ENCODE measurements at regions not wholly inside any gene's neighbourhood (a gene's known extent, or its start where the extent isn't known, plus 50 kb on each side); places are given as distances from the start of the nearest gene placed in this dataset.

- DNase-seq, result no peak
Observed at GRCh38 chr16:66167564-66168291, 198.8 kb upstream of the CDH5 start.

DNA sequence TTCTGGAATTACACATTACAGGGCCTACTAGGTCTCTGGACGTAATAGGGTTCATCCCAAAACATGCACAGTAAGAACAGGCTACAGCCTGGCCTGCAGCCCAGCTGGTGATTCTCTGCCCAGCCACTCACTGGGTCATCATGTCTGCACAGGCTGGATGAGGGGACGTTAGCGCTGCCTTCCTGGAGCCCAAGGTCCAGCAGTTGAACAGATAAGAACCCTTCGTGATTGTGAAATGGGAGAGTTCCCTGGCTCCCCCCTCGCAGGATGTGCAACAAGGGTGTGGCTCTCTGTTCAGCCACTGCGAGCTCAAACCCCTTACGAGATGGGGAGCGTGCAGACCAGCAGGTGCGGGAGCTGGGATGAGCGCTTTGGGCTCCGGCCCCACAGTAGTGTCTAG lies 200.0 kb upstream of the CDH5 start:
- no peak for DNase-seq

- DNase-seq, result no peak
Observed at GRCh38 chr16:66165879-66166278, 200.6 kb upstream of the CDH5 start.

- DNase-seq, result no peak
Observed at GRCh38 chr16:66164581-66165247, 201.8 kb upstream of the CDH5 start.

DNA sequence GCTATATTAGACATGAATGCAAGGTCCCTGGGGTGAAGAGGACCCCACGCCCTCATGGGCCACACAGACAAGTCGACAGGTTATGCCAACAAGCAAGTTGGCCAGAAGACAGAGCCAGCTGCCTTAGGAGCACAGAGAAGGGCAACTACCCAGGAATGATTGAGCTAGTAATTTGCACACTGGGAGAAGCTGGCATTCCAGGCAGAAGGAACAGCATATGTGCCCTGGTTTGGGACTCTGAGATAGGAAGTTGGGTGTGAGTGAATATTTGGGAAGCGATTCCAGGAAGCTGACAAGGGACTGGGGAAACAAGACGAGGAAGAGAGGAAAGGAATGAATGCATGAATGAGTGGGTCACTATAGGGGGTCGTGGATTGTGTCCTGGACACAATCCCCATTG lies 203.7 kb upstream of the CDH5 start:
- no peak for DNase-seq

DNA sequence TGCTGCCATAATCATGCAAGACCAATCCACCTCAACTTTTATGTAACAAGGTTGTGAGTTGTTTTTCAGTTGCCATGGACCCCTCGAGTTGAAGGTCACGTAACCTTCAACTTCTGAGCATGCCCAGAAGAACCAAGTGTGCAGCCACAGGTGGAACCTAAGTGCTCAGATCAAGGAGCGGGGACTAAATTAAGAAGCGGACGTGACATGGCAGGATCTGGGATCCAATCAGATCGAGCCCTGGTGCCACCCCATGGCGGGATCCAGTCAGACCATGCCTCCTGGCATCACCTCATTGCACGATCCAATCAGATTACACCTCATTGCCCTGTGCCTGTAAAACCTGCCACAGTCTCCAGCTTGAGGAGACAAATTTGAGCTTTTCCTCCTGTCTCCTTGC lies 204.5 kb upstream of the CDH5 start:
- no peak for DNase-seq

DNA sequence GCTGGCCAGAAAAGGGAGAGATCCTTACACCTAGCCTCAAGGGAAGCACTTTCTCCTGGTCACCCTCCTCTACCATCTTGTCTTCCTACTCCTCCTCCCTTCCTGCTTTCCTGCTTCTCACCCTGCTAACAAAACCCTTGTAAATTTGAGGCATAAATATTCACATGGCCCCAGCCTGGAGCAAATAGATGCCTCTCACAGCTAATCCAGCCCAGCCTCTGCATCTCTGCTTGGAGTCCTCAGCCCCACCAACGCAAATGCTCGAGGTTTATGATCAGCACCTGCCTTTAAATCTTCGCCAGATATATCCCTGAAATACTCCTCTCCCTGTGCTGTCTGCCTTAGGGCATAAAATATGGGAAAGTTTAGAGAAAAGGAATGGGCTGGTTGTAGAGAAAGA lies 205.2 kb upstream of the CDH5 start:
- DNase-seq, result no peak

DNA sequence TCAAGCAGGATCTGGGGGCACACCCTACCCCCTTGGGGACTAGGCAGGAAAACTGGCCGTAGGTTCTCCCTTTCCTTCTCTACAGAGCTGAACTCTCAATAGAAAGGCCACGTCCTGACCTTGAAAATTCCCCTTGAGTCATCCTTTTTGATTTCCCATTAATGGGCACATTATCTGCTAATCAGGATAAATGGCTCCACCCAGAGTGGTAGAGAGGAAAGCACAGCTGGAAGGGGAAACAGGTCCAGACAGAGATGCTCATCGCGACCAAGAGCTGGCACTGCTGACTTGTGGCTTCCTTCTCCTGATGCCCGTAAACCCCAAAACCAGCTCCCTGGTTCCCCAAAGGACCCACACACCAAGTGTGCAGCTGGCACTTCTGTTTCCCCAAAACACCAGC lies 206.5 kb upstream of the CDH5 start:
- DNase-seq, result no peak

- DNase-seq, result no peak
Observed at GRCh38 chr16:66156538-66156937, 210.0 kb upstream of the CDH5 start.

- DNase-seq, result no peak
Observed at GRCh38 chr16:66155933-66156332, 210.6 kb upstream of the CDH5 start.

- no peak for DNase-seq
Observed at GRCh38 chr16:66154801-66155200, 211.7 kb upstream of the CDH5 start.

GRCh38 chr16:66152823-66153393 lies 213.6 kb upstream of the CDH5 start:
- no peak for DNase-seq

GRCh38 chr16:66152181-66152580 lies 214.3 kb upstream of the CDH5 start:
- no peak for DNase-seq

- DNase-seq, result no peak
Observed at GRCh38 chr16:66150698-66151482, 215.6 kb upstream of the CDH5 start.

DNA sequence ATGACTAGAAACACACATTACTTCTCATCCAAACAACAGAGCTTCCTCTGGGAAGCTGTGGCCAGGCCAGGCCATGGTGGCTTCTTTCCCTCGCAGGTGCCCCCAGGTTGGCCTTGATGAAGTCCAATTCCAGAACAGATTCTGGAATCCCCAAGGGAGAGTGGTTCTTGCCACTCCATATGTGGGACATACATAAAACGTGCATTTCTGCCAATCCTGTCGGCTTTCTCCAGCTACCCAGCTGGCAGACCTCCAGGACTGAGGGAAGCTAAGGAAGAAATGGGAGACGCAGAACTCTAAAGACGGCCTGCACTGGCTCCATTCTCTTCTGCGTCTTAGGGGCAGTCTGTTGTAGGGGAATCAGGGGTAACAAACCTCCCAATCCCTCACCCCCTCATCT lies 219.2 kb upstream of the CDH5 start:
- no peak for DNase-seq

GRCh38 chr16:66146798-66147197 lies 219.7 kb upstream of the CDH5 start:
- DNase-seq, result no peak

- no peak for DNase-seq
Observed at GRCh38 chr16:66144641-66145040, 221.8 kb upstream of the CDH5 start.

DNA sequence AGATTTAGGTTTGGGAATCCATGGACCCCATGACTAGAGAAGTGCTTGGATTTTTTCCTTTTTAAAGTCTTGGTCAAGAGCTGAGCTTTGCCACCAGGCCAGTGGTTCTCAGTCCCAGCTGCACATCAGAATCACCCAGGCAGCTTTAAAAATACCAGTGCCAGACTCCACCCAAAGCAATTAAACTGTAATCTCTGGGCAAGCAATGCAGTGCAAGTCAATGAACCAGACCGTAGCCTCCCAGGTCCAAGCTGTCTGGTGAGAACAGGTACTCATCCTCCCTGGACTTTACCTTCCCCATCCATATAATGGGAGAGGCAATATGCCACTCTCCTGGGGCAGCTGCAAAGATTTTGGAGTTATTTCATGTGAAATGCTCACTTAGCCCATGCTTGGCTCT lies 223.1 kb upstream of the CDH5 start:
- DNase-seq, result no peak

DNA sequence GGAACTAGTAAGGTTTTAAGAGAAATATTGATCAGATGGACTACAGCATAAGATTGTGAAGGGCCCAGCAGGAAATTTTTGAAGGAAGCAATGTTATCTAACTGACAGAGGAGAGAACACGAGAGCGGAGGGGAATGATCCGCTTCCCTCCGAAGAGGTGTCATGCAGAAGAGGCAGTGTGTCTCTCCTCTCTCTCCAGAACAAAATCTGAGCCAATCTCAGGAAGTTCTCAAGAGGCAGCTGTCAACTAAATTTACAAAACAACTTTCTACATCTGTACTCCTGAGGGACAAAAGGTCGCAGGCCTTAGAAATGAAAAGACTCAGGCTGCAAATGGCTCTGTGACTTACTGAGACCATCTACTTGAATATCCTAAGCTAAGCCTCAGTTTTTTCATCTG lies 224.6 kb upstream of the CDH5 start:
- DNase-seq, result no peak

GRCh38 chr16:66137853-66138252 lies 228.6 kb upstream of the CDH5 start:
- DNase-seq, result no peak

GRCh38 chr16:66136841-66137240 lies 229.7 kb upstream of the CDH5 start:
- no peak for DNase-seq

DNA sequence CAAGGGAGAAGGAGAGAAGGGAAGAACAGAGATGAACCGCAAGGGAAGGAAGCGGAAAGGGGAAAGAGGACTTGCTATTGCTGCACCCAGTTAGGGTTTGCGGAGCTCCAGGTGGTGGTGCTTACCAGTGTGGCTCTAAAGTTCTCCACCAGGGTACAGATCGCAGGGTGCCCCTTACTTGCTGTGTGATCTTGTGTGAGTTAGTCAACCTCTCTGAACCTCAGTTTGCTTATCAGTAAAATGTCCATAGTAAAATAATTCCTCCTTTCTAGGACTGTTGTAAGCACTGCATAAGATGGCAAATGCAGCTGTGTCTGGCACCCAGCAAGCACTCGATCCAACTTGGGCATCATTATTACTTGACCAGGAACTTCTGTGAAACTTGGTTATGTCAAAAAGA lies 230.7 kb upstream of the CDH5 start:
- DNase-seq, result no peak

GRCh38 chr16:66135421-66135831 lies 231.1 kb upstream of the CDH5 start:
- no peak for DNase-seq

DNA sequence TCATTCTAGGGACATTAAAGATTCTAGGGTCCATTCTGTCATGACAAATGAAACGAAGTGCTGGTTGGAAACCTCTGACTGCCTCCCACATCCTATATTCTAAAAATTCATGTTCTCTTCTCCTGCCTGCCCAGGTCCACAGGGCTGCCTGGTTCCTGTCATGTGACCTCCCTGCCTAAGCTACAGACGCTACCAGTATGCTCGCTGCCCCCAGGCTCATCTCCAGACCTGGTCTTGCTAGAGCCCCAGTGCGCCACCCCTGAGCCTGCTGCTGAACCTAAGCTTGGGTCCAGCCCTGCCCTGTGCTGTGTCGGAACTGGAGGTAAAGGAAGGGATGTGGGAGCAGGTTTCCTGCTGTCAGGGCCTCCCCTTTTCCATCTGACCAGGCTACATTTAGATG lies 231.6 kb upstream of the CDH5 start:
- DNase-seq, result no peak
